ENCODE measurements at regions not wholly inside any gene's neighbourhood (a gene's known extent, or its start where the extent isn't known, plus 50 kb on each side); places are given as distances from the start of the nearest gene placed in this dataset.

DNA sequence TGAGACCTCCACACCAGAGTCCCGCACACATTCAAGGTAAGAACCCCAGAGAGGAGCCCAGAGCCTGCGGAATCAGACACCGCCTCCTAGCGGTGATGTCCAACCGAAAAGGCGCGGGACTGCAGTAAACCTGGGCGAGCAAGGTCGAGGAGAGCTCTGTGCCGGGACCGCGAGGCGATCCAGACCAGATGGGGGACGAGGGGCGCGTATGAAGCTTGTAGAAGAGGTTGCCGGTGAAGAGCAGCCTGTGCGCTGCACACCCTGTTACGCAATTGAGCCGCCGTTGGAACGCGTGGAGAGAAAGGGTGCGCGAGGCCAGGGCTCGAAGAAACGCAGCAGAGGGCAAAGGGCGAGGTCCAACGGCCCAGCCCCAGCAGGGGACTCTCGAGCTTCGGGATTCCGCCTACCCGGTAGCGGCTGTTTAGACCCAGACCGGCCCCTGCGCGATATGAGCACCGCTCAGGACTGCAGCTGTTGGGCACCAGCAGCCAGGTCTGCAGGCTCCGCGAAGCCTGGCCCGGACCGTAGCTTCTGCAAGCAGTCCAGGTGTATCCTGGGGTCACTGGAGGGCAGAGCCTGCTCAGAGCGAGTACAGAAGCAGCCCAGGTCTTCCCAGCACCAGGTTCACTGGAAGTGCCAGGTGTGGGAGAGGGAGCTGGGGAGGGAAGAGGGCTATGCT, 65.9 kb upstream of the ZNF599 start:
- TF ChIP-seq CTCF (IDR thresholded peaks at IDR 0.05), result peak in 1 of 3 experiments; percentile 33
- no peak for TF ChIP-seq POLR2A (IDR thresholded peaks at IDR 0.05)

All from testis (tissue), 2 donors.